Heart left ventricle (tissue), 16 donors: ENCODE measurements at regions not wholly inside any gene's neighbourhood (a gene's known extent, or its start where the extent isn't known, plus 50 kb on each side); places are given as distances from the start of the nearest gene placed in this dataset.

Experiments
- ATAC-seq, 4 donors: fragments of 200-7000 bp; cut with Tn5 transposase; one replicate each; pipeline ENCODE4 v1.9.1; 2020 to 2022; ENCODE audit warnings: moderate library complexity in 4 of 4, mild to moderate bottlenecking in 3 of 4, moderate number of reproducible peaks in 1 of 4
- DNase-seq, 5 donors: peaks; one replicate each; pipeline ENCODE4 v3.0.0-alpha.2; 2020
- H3K27ac ChIP-seq, 12 donors: fragments of 200-600 bp; sonication (generic) in 4 of 12; one replicate each; pipeline versions ENCODE4 v1.5.0 to v1.8.0; 2016 to 2022; ENCODE audit warnings: mild to moderate bottlenecking in 2 of 12
- H3K27me3 ChIP-seq, 9 donors: fragments of 200-600 bp; sonication (generic) in 2 of 9; one replicate each; pipeline versions ENCODE4 v1.5.1 to v1.8.0; 2016 to 2022; ENCODE audit warnings: mild to moderate bottlenecking in 3 of 9
- H3K36me3 ChIP-seq, 9 donors: fragments of 200-600 bp; sonication (generic) in 2 of 9; one replicate each; pipeline versions ENCODE4 v1.5.0 to v1.8.0; 2018 to 2022; ENCODE audit warnings: mild to moderate bottlenecking in 2 of 9
- H3K4me1 ChIP-seq, 12 donors: fragments of 200-600 bp; sonication (generic) in 4 of 12; one replicate each; pipeline versions ENCODE4 v1.5.0 to v1.8.0; 2016 to 2022; ENCODE audit warnings: mild to moderate bottlenecking in 3 of 12
- H3K4me3 ChIP-seq, 12 donors: fragments of 200-600 bp; sonication (generic) in 4 of 12; one replicate each; pipeline versions ENCODE4 v1.5.0 to v1.8.0; 2017 to 2022; ENCODE audit warnings: mild to moderate bottlenecking in 9 of 12, moderate library complexity in 4 of 12
- H3K9me3 ChIP-seq, 12 donors: fragments of 200-600 bp; sonication (generic) in 4 of 12; one replicate each; pipeline versions ENCODE4 v1.5.0 to v1.8.0; 2016 to 2022; ENCODE audit warnings: mild to moderate bottlenecking in 1 of 12
- CTCF ChIP-seq, 12 donors: fragments of 200-600 bp; sonication (generic) in 4 of 12; IDR thresholded peaks; one replicate each; pipeline versions ENCODE4 v1.5.0 to v1.8.0; 2018 to 2022; ENCODE audit warnings: antibody characterized with exemption in 12 of 12, mild to moderate bottlenecking in 5 of 12
- POLR2A ChIP-seq, 2 donors: fragments of 450-650 bp; IDR thresholded peaks; one replicate each; pipeline ENCODE4 v1.6.1; 2017; ENCODE audit warnings: antibody characterized with exemption in 2 of 2, mild to moderate bottlenecking in 2 of 2, moderate library complexity in 2 of 2
- WGBS, 4 donors: extraction: QIAGEN DNeasy Blood & Tissue Kit in 2 of 4; methylation state at CpG; one replicate each; pipeline versions ENCODE4 v1.1.5 to v1.1.7; 2013 to 2018; 5-methylcytosine and 5-hydroxymethylcytosine counted together
- intact Hi-C, 10 donors: fragments of 100-400 bp; cut with DNase I; formaldehyde crosslinking; loops; one replicate each; pipeline versions ENCODE4 v1.11.1 to v1.14.2; 2022
- donor health status: ischemic (EF 13 %, LVEDD 7.1; RV severe dilation, severe dysfunction).
- donor health status: healthy with polysubstance abuse.
- donor health status: DM: no; HTN: yes; CAD: no.
- donor health status: DM: no; HTN: no; CAD: no.
- donor health status: ischemic (EF 25% LVEDD 6.9; RV normal size, moderate dysfunction).
- donor health status: ischemic (EF 25% LVEDD 5.7; RV mildly dilated, moderate dysfunction).
- donor health status: healthy.
- donor health status: DM: yes; HTN: yes; CAD: no.
- donor health status: ischemic (EF 35%, LVEDD 5.7; RV mildly dilated, moderate dysfunction).
- donor health status: nonischemic (EF 11% LVEDD 7.7; RV severe dilation, severe dysfunction).
- donor health status: DM: yes; HTN: yes; CAD: no.
- donor health status: PGD.
- donor health status: ischemic (EF 29% LVEDD 5.4; RV normal size, mild dysfunction).
- donor health status: nonischemic (EF 23%, LVEDD 6.1; RV moderate dilation, normal function).

GRCh38 chr7:155896531-155897263 lies 84.4 kb upstream of the SHH start:
- no peak for ATAC-seq
- H3K9me3 ChIP-seq, result peaks cover 0 to 16% (median 0%) of the 10 kb centered on the region in 12 donors
- H3K36me3 ChIP-seq, result no peaks in the 10 kb centered on the region
- TF ChIP-seq CTCF (IDR thresholded peaks at IDR 0.05) (no peak), POLR2A (IDR thresholded peaks at IDR 0.05) (no peak)
- no peaks in the 10 kb centered on the region for H3K4me1 ChIP-seq
- no peak overlapping the region for H3K27ac ChIP-seq
- WGBS, 4 donors, result 80 to 85% (median 84%) methylated on average over 6 of the region's 6 CpGs
- H3K4me3 ChIP-seq, result no peak overlapping the region
- no peak for DNase-seq
- H3K27me3 ChIP-seq, result no peaks in the 10 kb centered on the region
- intact Hi-C loops, result no loop called here

DNA sequence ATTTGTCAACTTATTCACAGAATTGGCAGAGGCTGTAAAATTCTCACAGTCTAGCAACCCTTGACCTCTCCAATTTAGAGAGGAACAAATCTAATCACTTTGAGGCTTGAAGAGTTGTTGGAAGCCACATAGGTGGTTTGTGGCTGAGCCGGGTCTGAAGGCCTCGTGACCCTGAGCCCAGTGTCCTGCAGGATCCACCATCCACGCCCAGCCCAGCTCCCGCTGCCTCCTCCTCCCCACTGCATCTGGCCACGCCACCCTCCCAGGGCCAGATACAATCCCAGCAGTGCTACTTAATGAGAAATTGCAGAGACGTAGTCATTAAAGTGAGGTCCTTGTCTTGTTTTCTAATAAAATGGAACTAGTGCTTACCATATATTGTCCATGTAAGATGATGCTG lies 81.4 kb upstream of the SHH start:
- no peak for ATAC-seq
- DNase-seq, result no peak
- H3K36me3 ChIP-seq, result no peaks in the 10 kb centered on the region
- no peak for TF ChIP-seq CTCF (IDR thresholded peaks at IDR 0.05)
- H3K27me3 ChIP-seq, result peaks cover 0 to 5% (median 0%) of the 10 kb centered on the region in 9 donors
- no peak overlapping the region for H3K27ac ChIP-seq
- no peak overlapping the region for H3K4me3 ChIP-seq
- no peaks in the 10 kb centered on the region for H3K4me1 ChIP-seq
- intact Hi-C loops, result no loop called here
- H3K9me3 ChIP-seq, result no peaks in the 10 kb centered on the region
- WGBS, 4 donors, result 78 to 88% (median 85%) methylated on average over 6 of the region's 6 CpGs

DNA sequence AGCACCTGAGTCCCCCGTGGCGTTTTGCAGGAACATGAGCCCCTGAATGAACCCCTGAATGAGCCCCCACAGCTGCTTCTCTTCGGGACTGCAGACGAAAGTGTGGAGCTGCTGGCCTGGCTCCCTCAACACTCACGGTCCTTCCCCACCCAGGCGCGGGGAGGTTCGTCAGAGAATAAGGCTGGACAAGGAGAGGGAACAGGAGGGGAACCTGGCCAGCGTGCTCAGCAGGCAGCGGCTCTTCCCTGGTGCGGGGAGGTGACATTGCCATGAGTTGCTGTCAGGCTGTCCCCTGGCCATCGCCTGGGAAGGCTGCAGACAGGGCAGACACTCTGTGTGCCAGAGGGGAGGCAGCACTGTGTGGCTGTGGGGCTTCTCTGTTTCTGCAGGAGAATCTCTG lies 80.9 kb upstream of the SHH start:
- intact Hi-C loops, result no loop called here
- TF ChIP-seq CTCF (IDR thresholded peaks at IDR 0.05) (no peak), POLR2A (IDR thresholded peaks at IDR 0.05) (no peak)
- Histone ChIP-seq H3K36me3 (no peaks in the 10 kb centered on the region), H3K4me3 (no peak overlapping the region), H3K27me3 (peaks cover 0 to 5% (median 0%) of the 10 kb centered on the region in 9 donors), H3K9me3 (no peaks in the 10 kb centered on the region), H3K4me1 (no peaks in the 10 kb centered on the region), H3K27ac (no peak overlapping the region)
- DNase-seq (no peak), ATAC-seq (no peak)
- 80 to 86% (median 84%) methylated on average over 12 of the region's 12 CpGs for WGBS, 4 donors

DNA sequence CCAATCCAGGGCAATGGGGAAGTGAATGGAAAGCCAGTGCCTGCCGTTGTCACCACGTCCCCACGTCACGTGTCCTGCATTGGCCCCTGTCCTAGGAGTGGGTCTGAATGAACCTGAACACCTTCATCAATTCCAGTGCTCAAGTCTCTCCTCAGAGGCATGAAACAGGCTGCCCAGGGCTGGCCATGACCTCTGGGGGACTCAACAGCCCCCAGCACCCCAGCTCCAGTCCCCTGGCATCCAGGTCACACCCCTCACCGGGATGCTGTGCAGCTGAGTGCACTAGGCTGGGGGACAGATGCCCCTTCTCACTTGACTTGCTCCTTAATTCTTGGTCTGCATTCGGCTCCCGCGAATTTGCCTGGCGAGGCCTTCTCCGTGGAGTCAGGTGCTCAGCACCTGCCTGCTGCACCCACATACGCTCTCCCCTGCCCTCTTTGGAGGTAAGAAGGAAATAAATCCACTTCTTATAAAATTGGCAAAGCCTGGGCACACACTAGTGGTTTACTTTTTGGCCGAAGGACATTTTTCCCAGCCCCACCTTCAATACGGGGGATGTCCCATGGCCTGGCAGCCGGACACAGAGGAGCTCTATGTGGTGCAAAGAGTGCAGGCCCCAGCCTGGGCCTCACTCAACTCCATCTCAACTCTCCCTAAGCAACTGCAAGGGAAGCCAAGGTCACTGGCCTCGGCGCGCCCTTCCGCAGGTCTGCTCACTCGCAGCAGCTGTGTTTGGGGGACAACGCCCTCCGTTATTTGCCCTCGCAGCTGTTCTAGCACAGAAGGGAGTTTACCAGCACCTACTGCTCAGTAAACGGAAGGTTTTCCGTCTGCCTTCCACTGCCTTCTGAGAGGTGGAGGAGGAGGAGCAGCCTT lies 77.6 kb upstream of the SHH start:
- no peak for DNase-seq
- Histone ChIP-seq H3K4me3 (no peak overlapping the region), H3K27me3 (peaks cover 0 to 5% (median 0%) of the 10 kb centered on the region in 9 donors), H3K4me1 (peaks cover 0 to 6% (median 1%) of the 10 kb centered on the region in 12 donors), H3K27ac (no peak overlapping the region), H3K9me3 (no peaks in the 10 kb centered on the region), H3K36me3 (no peaks in the 10 kb centered on the region)
- no peak for ATAC-seq
- intact Hi-C loops, result no loop called here
- TF ChIP-seq CTCF (IDR thresholded peaks at IDR 0.05) (no peak), POLR2A (IDR thresholded peaks at IDR 0.05) (no peak)
- 89 to 93% (median 90%) methylated on average over 17 to 24 of the region's 24 CpGs for WGBS, 4 donors
